Astrocyte of the cerebellum (primary cell): ENCODE measurements at regions not wholly inside any gene's neighbourhood (a gene's known extent, or its start where the extent isn't known, plus 50 kb on each side); places are given as distances from the start of the nearest gene placed in this dataset.

Source experiments
- DNase-seq: peaks from one replicate; pipeline ENCODE4 v3.0.0-alpha.2; 2011; ENCODE audit warnings: low read depth
- H3K4me3 ChIP-seq: 2 replicates; pipeline ENCODE4 v1.5.1; 2011; ENCODE audit warnings: mild to moderate bottlenecking, low read depth, low read length, moderate library complexity
- CTCF ChIP-seq: IDR thresholded peaks from 2 replicates; pipeline ENCODE4 v1.5.1; 2012; ENCODE audit warnings: low read length, low read depth, moderate library complexity, mild to moderate bottlenecking; ENCODE audit errors: missing control alignments
- in situ Hi-C: cut with HindIII; loops from 2 replicates; pipeline ENCODE4 v1.10.0; 2017; ENCODE audit warnings: low sequenced_read_pairs

- no peak overlapping the region for H3K4me3 ChIP-seq
- no peak for DNase-seq
- no peak for TF ChIP-seq CTCF
- in situ Hi-C loops = no loop called here
Measured at GRCh38 chr9:16090907-16091629, 538.2 kb downstream of the CCDC171 start.

DNA sequence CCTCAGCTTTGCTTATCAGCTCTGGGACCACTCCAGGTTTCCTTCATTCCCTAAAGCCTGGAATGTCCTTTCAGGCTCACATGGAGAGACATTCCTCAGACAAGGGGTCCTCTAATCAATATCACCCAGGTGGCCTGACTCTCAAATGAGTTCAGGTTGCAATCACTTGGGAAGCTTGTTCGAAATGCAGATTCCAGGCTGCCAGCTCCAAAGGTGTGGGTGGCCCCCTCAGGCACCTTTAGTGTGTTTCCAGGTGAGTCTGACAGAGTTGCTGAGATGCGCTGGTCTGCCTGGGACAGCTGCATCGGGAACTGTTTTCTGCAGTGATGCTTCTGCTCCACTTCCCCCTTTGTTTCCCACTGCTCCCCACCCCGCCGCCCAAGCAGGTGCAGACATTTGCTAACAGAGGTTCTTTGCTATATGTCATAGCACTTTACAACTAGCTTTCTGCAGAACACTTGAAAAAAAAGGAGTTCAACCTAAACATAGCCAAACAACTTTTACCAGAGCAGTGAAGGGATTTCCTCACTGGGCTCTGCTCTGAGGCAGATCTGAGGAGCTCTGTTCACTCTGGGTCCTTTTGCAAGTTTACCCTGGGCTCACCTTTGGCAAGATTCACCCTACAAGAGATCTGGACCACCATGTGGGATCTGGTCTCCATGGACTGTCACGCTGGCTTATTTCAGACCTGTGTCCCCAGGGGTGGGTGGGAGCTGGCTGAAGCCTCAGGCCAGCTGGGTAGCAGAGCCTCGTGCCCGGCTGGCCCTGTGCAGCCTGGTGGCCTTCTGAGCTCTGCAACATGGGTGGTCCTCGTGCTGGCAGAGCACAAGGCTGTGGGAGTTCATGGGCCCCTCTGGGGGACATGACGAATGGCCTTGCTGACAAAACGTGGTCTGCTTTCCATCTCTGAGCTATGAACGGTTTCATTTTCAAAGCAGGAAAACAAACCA is 539.6 kb downstream of the CCDC171 start:
- H3K4me3 ChIP-seq = no peak overlapping the region
- in situ Hi-C loops = no loop called here
- no peak for TF ChIP-seq CTCF
- DNase-seq = no peak

DNA sequence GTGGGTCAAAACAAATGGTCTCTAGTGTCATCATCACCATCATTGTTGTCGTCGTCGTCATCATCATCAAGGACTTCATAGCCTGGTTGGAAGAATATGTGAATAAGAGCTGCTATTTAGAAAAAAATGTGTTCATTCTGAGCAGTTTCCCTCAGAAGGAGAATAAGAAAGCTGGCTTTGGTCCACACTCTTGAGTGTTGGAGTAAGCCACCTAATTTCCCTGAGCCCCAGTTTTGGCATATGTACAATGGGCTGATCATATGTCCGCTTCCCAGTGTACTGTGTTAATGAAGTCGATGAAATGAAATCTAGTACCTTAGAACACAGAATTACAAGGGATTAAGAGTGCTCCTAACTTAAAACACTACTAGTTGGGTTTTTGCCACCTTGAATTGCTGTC is 545.5 kb downstream of the CCDC171 start:
- no peak for DNase-seq
- no peak for TF ChIP-seq CTCF
- H3K4me3 ChIP-seq = no peak overlapping the region
- in situ Hi-C loops = no loop called here

DNA sequence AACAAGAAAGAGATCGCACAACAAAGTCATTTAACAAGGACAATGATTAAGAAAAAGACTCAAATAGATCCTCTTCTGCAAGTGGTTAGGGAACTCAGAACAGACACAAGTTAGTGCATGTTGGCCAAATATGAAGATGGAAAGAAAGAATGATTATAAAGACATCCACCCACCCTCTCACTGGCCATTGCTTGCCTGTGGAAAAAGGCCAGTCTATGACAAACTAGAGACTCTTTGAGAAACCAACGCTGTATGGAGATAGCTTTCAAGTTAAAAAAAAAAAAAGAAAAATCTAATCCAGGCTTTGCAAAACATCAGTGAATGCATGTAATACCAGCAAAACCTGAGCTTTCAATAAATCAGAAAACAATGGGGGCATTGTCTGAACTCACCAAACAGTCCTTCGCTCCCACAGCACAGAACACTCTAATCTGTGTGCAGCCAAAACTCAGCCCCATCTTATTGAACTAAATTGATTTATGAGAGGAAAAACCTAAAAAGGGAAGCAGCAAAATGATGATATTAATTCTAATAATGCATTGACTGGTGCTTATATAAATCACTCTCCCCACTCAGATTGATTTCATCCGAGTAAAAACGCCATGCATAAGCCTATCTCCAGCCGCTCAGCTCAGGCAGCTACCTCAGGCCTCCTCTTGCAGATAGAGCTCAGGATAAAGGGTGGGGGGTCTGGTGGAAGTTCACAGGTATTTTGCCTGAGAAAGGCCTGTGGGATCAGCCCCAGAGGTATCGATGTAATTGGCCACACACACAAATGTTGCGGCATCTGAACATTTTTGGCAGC is 547.1 kb downstream of the CCDC171 start:
- DNase-seq = no peak
- no peak overlapping the region for H3K4me3 ChIP-seq
- TF ChIP-seq CTCF = no peak
- in situ Hi-C loops = loop anchor here (5.0 kb wide), 1 partner anchor 107 kb away; no protein-coding TSS in a partner anchor

DNA sequence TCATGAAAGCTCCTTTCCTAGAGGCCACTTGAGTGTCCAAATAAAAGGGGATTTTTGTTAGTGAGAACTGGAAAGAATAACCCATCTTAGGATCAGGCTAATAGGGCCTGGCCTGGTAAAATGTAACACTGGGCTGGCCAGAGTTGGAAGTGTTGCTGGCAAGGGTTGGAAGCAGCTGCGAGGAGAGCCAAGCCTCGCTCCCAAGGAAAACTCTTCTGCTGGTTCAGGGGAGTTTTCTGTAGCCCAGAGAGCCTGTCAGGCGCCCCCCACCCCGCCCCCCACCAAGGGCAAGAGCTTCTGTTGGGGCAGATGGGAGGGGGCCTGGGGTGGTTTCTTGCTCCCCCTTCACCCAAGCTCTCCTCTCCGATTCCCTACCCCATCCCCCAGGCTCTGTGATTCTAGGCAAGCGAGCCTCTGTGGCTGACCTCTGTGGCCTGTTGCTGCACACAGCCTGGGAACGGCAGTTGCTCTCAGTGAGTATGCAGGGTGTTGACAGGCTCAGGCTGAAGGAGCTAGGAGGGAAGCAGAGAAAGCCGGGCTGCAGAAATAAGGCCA is 547.8 kb downstream of the CCDC171 start:
- in situ Hi-C loops = loop anchor here (5.0 kb wide), 1 partner anchor 107 kb away; no protein-coding TSS in a partner anchor
- no peak overlapping the region for H3K4me3 ChIP-seq
- no peak for TF ChIP-seq CTCF
- DNase-seq = no peak

DNA sequence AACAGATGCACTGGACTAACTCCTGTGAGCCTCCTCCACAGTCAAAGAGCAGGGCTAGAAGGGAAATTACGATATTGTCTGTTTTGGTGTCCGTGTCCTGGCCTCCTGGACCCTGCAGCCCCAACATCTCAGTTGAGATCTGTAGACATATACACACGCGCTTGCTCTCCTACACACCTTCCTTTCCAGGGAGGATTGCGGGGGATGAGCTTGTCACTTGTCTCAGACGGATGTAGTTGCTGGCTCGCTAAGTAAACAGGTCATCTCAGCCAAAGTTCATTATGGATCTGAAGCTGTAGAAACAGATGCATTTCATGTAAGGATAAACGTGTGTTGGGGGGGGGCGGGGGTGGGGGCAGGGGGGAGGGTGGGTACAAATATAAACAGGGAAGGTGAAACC is 549.3 kb downstream of the CCDC171 start:
- no peak for TF ChIP-seq CTCF
- in situ Hi-C loops = loop anchor here (5.0 kb wide), 1 partner anchor 105 kb away; no protein-coding TSS in a partner anchor
- no peak for DNase-seq
- H3K4me3 ChIP-seq = no peak overlapping the region
